H9 (cell line): ENCODE measurements at regions not wholly inside any gene's neighbourhood (a gene's known extent, or its start where the extent isn't known, plus 50 kb on each side); places are given as distances from the start of the nearest gene placed in this dataset.

Source experiments
- DNase-seq: peaks from one replicate; pipeline ENCODE4 v3.0.0-alpha.2; 2017
- H2AFZ ChIP-seq: one replicate; pipeline ENCODE4 v1.6.1; 2013; ENCODE audit warnings: mild to moderate bottlenecking, low read length, control low read depth, moderate library complexity
- H2AK5ac ChIP-seq: 2 replicates; pipeline ENCODE4 v1.6.1; 2013; ENCODE audit warnings: low read length, control low read depth, mixed read lengths; ENCODE audit not compliant: insufficient read length
- H2BK120ac ChIP-seq: one replicate; pipeline ENCODE4 v1.6.1; 2013; ENCODE audit warnings: low read depth, mild to moderate bottlenecking, low read length, control low read depth, inconsistent platforms; ENCODE audit not compliant: poor library complexity, severe bottlenecking
- H2BK12ac ChIP-seq: 2 replicates; pipeline ENCODE4 v1.6.1; 2013; ENCODE audit warnings: low read length, control low read depth, mixed read lengths, low read depth; ENCODE audit not compliant: insufficient read length
- H2BK15ac ChIP-seq: 2 replicates; pipeline ENCODE4 v1.6.1; 2013; ENCODE audit warnings: low read depth, low read length, control low read depth
- H2BK20ac ChIP-seq: one replicate; pipeline ENCODE4 v1.6.1; 2013; ENCODE audit warnings: low read depth, mild to moderate bottlenecking, low read length, control low read depth, inconsistent platforms; ENCODE audit not compliant: poor library complexity, severe bottlenecking
- H2BK5ac ChIP-seq: 2 replicates; pipeline ENCODE4 v1.6.1; 2013; ENCODE audit warnings: low read length, control low read depth, mixed read lengths; ENCODE audit not compliant: insufficient read length
- H3K14ac ChIP-seq: 2 replicates; pipeline ENCODE4 v1.6.1; 2013; ENCODE audit warnings: low read length, control low read depth; ENCODE audit not compliant: insufficient read depth
- H3K18ac ChIP-seq: 2 replicates; pipeline ENCODE4 v1.6.1; 2013; ENCODE audit warnings: low read depth, mild to moderate bottlenecking, mixed read lengths, low read length, control low read depth; ENCODE audit not compliant: insufficient read length
- H3K23ac ChIP-seq: 2 replicates; pipeline ENCODE4 v1.6.1; 2013; ENCODE audit warnings: low read length, control low read depth, mixed read lengths, low read depth; ENCODE audit not compliant: insufficient read length
- H3K23me2 ChIP-seq: 2 replicates; pipeline ENCODE4 v1.6.1; 2013; ENCODE audit warnings: low read depth, mild to moderate bottlenecking, mixed read lengths, low read length, control low read depth; ENCODE audit not compliant: insufficient read length, poor library complexity, severe bottlenecking
- H3K27ac ChIP-seq: 2 replicates; pipeline ENCODE4 v1.5.1; 2013; ENCODE audit warnings: low read length, control low read depth, mixed read lengths, low read depth; ENCODE audit not compliant: insufficient read length
- H3K27me3 ChIP-seq: 2 replicates; pipeline ENCODE4 v1.6.1; 2013; ENCODE audit warnings: low read length, control low read depth, inconsistent platforms; ENCODE audit not compliant: insufficient read depth
- H3K4ac ChIP-seq: 2 replicates; pipeline ENCODE4 v1.6.1; 2013; ENCODE audit warnings: low read depth, mild to moderate bottlenecking, control low read depth, inconsistent platforms, low read length, moderate library complexity
- H3K4me1 ChIP-seq: 2 replicates; pipeline ENCODE4 v1.6.1; 2013; ENCODE audit warnings: low read length, control low read depth, inconsistent platforms; ENCODE audit not compliant: insufficient read depth
- H3K4me2 ChIP-seq: 2 replicates; pipeline ENCODE4 v1.6.1; 2013; ENCODE audit warnings: low read length, control low read depth, mixed read lengths; ENCODE audit not compliant: insufficient read length, insufficient read depth
- H3K56ac ChIP-seq: 2 replicates; pipeline ENCODE4 v1.6.1; 2013; ENCODE audit warnings: low read depth, mild to moderate bottlenecking, mixed read lengths, low read length, control low read depth; ENCODE audit not compliant: insufficient read length
- H3K79me1 ChIP-seq: 2 replicates; pipeline ENCODE4 v1.6.1; 2013; ENCODE audit warnings: low read depth, mild to moderate bottlenecking, moderate library complexity, low read length, control low read depth, inconsistent platforms; ENCODE audit not compliant: insufficient read depth, poor library complexity, severe bottlenecking
- H3K79me2 ChIP-seq: 2 replicates; pipeline ENCODE4 v1.6.1; 2013; ENCODE audit warnings: low read length, control low read depth, inconsistent platforms; ENCODE audit not compliant: insufficient read depth
- H3K9ac ChIP-seq: 2 replicates; pipeline ENCODE4 v1.6.1; 2013; ENCODE audit warnings: low read length, control low read depth, mixed read lengths; ENCODE audit not compliant: insufficient read length; ENCODE audit errors: extremely low read depth
- H3K9me3 ChIP-seq: one replicate; pipeline ENCODE4 v1.6.1; 2013; ENCODE audit warnings: low read depth, low read length, inconsistent platforms; ENCODE audit not compliant: control insufficient read depth
- H3T11ph ChIP-seq: one replicate; pipeline ENCODE4 v1.6.1; 2013; ENCODE audit warnings: mild to moderate bottlenecking, low read length, control low read depth, inconsistent platforms
- H4K20me1 ChIP-seq: one replicate; pipeline ENCODE4 v1.6.1; 2013; ENCODE audit not compliant: control insufficient read depth, insufficient read length, insufficient read depth
- H4K5ac ChIP-seq: 2 replicates; pipeline ENCODE4 v1.6.1; 2013; ENCODE audit warnings: low read depth, mild to moderate bottlenecking, mixed read lengths, low read length, control low read depth; ENCODE audit not compliant: insufficient read length
- H4K8ac ChIP-seq: replicated peaks from 2 replicates; pipeline ENCODE4 v1.6.1; 2013; ENCODE audit warnings: low read length, control low read depth, mixed read lengths, low read depth; ENCODE audit not compliant: insufficient read length
- H4K91ac ChIP-seq: 2 replicates; pipeline ENCODE4 v1.6.1; 2013; ENCODE audit warnings: low read depth, mild to moderate bottlenecking, moderate library complexity, mixed read lengths, low read length, control low read depth; ENCODE audit not compliant: insufficient read length
- H3K27ac Mint-ChIP-seq, 3 experiments: 2 replicates in 2 of 3; 3 replicates in 1 of 3; pipeline ENCODE4 v1.8.0; 2020 to 2021; ENCODE audit warnings: mixed read lengths in 3 of 3, mild to moderate bottlenecking in 1 of 3, moderate library complexity in 1 of 3
- H3K27me3 Mint-ChIP-seq: 2 replicates; pipeline ENCODE4 v1.8.0; 2021; ENCODE audit warnings: low read depth, mild to moderate bottlenecking, moderate library complexity, mixed read lengths
- H3K36me3 Mint-ChIP-seq, 3 experiments: 2 replicates in 2 of 3; 3 replicates in 1 of 3; pipeline ENCODE4 v1.8.0; 2020 to 2021; ENCODE audit warnings: low read depth in 3 of 3, mixed read lengths in 3 of 3; ENCODE audit not compliant: insufficient read depth in 1 of 3
- H3K4me1 Mint-ChIP-seq, 2 experiments: 2 replicates each; pipeline ENCODE4 v1.8.0; 2020; ENCODE audit warnings: mixed read lengths in 2 of 2
- H3K4me3 Mint-ChIP-seq, 2 experiments: 2 replicates in 1 of 2; 3 replicates in 1 of 2; pipeline ENCODE4 v1.8.0; 2020 to 2021; ENCODE audit warnings: mild to moderate bottlenecking in 2 of 2, mixed read lengths in 2 of 2, moderate library complexity in 1 of 2
- H3K9me3 Mint-ChIP-seq, 2 experiments: 2 replicates in 1 of 2; 3 replicates in 1 of 2; pipeline ENCODE4 v1.8.0; 2020; ENCODE audit warnings: mild to moderate bottlenecking in 2 of 2, mixed read lengths in 2 of 2, moderate library complexity in 1 of 2
- WGBS: extraction: QIAGEN DNeasy Blood & Tissue Kit; methylation state at CpG from one replicate; pipeline ENCODE4 v1.1.7; 2013; ENCODE audit warnings: missing lambda C conversion rate, low lambda C conversion rate, mixed read lengths; ENCODE audit not compliant: insufficient read length; ENCODE audit errors: extremely low coverage; 5-methylcytosine and 5-hydroxymethylcytosine counted together
- TF ChIP-seq, protein P1 (sequence below): fragments of 200-600 bp; sonication (generic); conservative IDR thresholded peaks from 3 replicates; pipeline ENCODE4 v1.8.0; 2021; ENCODE audit warnings: antibody characterized with exemption, mild to moderate bottlenecking

DNA sequence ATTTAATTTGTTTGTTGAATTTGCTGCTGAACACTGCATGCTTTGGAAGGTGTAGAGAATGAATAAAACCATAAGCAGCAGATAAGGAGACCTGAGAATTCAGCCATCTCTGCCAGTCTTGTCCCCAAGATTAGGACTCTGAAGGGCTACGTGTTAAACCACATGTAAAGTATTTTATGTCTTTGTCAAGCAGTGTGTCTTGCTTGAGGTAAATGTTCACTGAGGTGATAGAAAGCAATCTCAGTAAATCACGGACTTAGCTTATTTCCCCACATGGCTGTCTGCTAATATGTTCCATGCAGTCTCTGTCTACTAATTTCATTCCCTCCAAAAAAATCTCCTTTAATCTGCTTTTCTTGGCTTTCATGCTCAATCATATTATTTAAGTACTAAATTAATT lies 467.1 kb downstream of the RAP2B start:
- Histone ChIP-seq H3K23ac (no peak overlapping the region), H2AK5ac (no peak overlapping the region), H2BK12ac (no peak overlapping the region), H3K79me1 (no peaks in the 10 kb centered on the region), H3K27me3 (no peaks in the 10 kb centered on the region), H4K20me1 (no peaks in the 10 kb centered on the region), H3K9ac (no peak overlapping the region), H3K23me2 (no peaks in the 10 kb centered on the region), H2BK15ac (no peak overlapping the region), H2AFZ (no peak overlapping the region), H3K4me2 (no peak overlapping the region), H3K4me1 (no peaks in the 10 kb centered on the region; the same call in 1 of the 2 replicates), H4K5ac (no peak overlapping the region), H4K8ac (no peak overlapping the region), H3K9me3 (no peaks in the 10 kb centered on the region), H3K27ac (no peak overlapping the region), H3K56ac (no peak overlapping the region), H2BK20ac (no peak overlapping the region), H2BK120ac (no peak overlapping the region), H3K4ac (no peak overlapping the region), H4K91ac (no peak overlapping the region), H3K14ac (no peak overlapping the region), H2BK5ac (no peak overlapping the region), H3K18ac (no peak overlapping the region), H3T11ph (no peak overlapping the region), H3K79me2 (no peaks in the 10 kb centered on the region)
- H3K9me3 Mint-ChIP-seq = no peaks in the 10 kb centered on the region
- H3K27ac Mint-ChIP-seq = no peak overlapping the region
- H3K4me1 Mint-ChIP-seq = peaks cover 5 to 19% of the 10 kb centered on the region in 2 experiments
- no peak for DNase-seq
- TF ChIP-seq, protein P1, sequence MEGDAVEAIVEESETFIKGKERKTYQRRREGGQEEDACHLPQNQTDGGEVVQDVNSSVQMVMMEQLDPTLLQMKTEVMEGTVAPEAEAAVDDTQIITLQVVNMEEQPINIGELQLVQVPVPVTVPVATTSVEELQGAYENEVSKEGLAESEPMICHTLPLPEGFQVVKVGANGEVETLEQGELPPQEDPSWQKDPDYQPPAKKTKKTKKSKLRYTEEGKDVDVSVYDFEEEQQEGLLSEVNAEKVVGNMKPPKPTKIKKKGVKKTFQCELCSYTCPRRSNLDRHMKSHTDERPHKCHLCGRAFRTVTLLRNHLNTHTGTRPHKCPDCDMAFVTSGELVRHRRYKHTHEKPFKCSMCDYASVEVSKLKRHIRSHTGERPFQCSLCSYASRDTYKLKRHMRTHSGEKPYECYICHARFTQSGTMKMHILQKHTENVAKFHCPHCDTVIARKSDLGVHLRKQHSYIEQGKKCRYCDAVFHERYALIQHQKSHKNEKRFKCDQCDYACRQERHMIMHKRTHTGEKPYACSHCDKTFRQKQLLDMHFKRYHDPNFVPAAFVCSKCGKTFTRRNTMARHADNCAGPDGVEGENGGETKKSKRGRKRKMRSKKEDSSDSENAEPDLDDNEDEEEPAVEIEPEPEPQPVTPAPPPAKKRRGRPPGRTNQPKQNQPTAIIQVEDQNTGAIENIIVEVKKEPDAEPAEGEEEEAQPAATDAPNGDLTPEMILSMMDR = no peak
- H3K27me3 Mint-ChIP-seq = no peaks in the 10 kb centered on the region
- H3K4me3 Mint-ChIP-seq = no peak overlapping the region
- WGBS = no CpG with 5 or more reads among the region's 2 CpGs
- H3K36me3 Mint-ChIP-seq = no peaks in the 10 kb centered on the region
